Vagina (tissue), 2 donors: ENCODE measurements at regions not wholly inside any gene's neighbourhood (a gene's known extent, or its start where the extent isn't known, plus 50 kb on each side); places are given as distances from the start of the nearest gene placed in this dataset.
A peak's percentile ranks its signal among the peaks of the same experiment; 100 is the strongest.

Experiments
- DNase-seq, 2 donors: peaks; one replicate each; pipeline ENCODE4 v3.0.0-alpha.2; 2017; ENCODE audit errors: extremely low spot score in 2 of 2
- H3K27ac ChIP-seq: fragments of 200-600 bp; sonication (generic); one replicate; pipeline ENCODE4 v1.5.1; 2019
- H3K27me3 ChIP-seq: fragments of 200-600 bp; sonication (generic); one replicate; pipeline ENCODE4 v1.5.1; 2019
- H3K36me3 ChIP-seq, 2 donors: fragments of 200-600 bp; sonication (generic); one replicate each; pipeline ENCODE4 v1.5.1; 2017 to 2019
- H3K4me1 ChIP-seq: fragments of 200-600 bp; sonication (generic); one replicate; pipeline ENCODE4 v1.5.1; 2019
- H3K4me3 ChIP-seq, 2 donors: fragments of 200-600 bp; sonication (generic); 1 replicate in 1 of 2; 2 replicates in 1 of 2; pipeline ENCODE4 v1.5.1; 2016 to 2019
- H3K9me3 ChIP-seq: fragments of 200-600 bp; sonication (generic); one replicate; pipeline ENCODE4 v1.5.1; 2019
- CTCF ChIP-seq, 3 experiments: fragments of 450-650 bp in 2 of 3; fragments of 200-600 bp in 1 of 3; sonication (generic) in 1 of 3; IDR thresholded peaks; one replicate each; pipeline ENCODE4 v1.5.1; 2017 to 2019; ENCODE audit warnings: antibody characterized with exemption in 3 of 3, mild to moderate bottlenecking in 2 of 3, moderate library complexity in 2 of 3
- POLR2A ChIP-seq, 2 donors: fragments of 450-650 bp; IDR thresholded peaks; one replicate each; pipeline ENCODE4 v1.6.1; 2017; ENCODE audit warnings: antibody characterized with exemption in 2 of 2, mild to moderate bottlenecking in 2 of 2, moderate library complexity in 2 of 2
- POLR2AphosphoS5 ChIP-seq, 2 donors: sonication (generic); formaldehyde crosslinking; IDR thresholded peaks; one replicate each; pipeline ENCODE4 v1.9.0; 2017; ENCODE audit warnings: antibody characterized with exemption in 2 of 2, mild to moderate bottlenecking in 2 of 2, low read depth in 1 of 2; ENCODE audit not compliant: insufficient read depth in 1 of 2
- intact Hi-C: fragments of 100-400 bp; cut with DNase I; formaldehyde crosslinking; loops from one replicate; pipeline ENCODE4 v1.15.1; 2023

- intact Hi-C loops: no loop called here
- Histone ChIP-seq H3K27me3 (no peaks in the 10 kb centered on the region), H3K36me3 (no peaks in the 10 kb centered on the region), H3K4me1 (no peaks in the 10 kb centered on the region), H3K4me3 (no peak overlapping the region), H3K9me3 (no peaks in the 10 kb centered on the region), H3K27ac (no peak overlapping the region)
- DNase-seq: peak; percentile 65 to 88
- TF ChIP-seq CTCF (IDR thresholded peaks at IDR 0.05): no peak
- no peak for TF ChIP-seq POLR2AphosphoS5 (IDR thresholded peaks at IDR 0.05; ENCODE audit: insufficient read depth in 1 of 2, low read depth in 1 of 2)
- TF ChIP-seq POLR2A (IDR thresholded peaks at IDR 0.05): no peak
Measured at GRCh38 chr2:236858661-236859060, 227.0 kb upstream of the COPS8 start.

GRCh38 chr2:236859908-236860307 lies 225.8 kb upstream of the COPS8 start:
- peak in 1 of 2 donors; percentile 62 for DNase-seq

GRCh38 chr2:236861196-236861875 lies 224.4 kb upstream of the COPS8 start:
- intact Hi-C loops: no loop called here
- Histone ChIP-seq H3K27me3 (no peaks in the 10 kb centered on the region), H3K27ac (no peak overlapping the region), H3K4me1 (no peaks in the 10 kb centered on the region), H3K9me3 (no peaks in the 10 kb centered on the region), H3K36me3 (no peaks in the 10 kb centered on the region), H3K4me3 (no peak overlapping the region)
- TF ChIP-seq CTCF (IDR thresholded peaks at IDR 0.05): no peak
- TF ChIP-seq POLR2AphosphoS5 (IDR thresholded peaks at IDR 0.05; ENCODE audit: insufficient read depth in 1 of 2, low read depth in 1 of 2): no peak
- TF ChIP-seq POLR2A (IDR thresholded peaks at IDR 0.05): no peak
- peak; percentile 64 to 67 for DNase-seq

More at GRCh38 chr2:236859908-236860307, 225.8 kb upstream of the COPS8 start:
- no peak overlapping the region for H3K4me3 ChIP-seq
- no peak for TF ChIP-seq POLR2A (IDR thresholded peaks at IDR 0.05)
- no peak for TF ChIP-seq CTCF (IDR thresholded peaks at IDR 0.05)
- no peak for TF ChIP-seq POLR2AphosphoS5 (IDR thresholded peaks at IDR 0.05; ENCODE audit: insufficient read depth in 1 of 2, low read depth in 1 of 2)
- H3K27me3 ChIP-seq: no peaks in the 10 kb centered on the region
- no peaks in the 10 kb centered on the region for H3K4me1 ChIP-seq
- H3K36me3 ChIP-seq: no peaks in the 10 kb centered on the region
- intact Hi-C loops: no loop called here
- no peak overlapping the region for H3K27ac ChIP-seq
- H3K9me3 ChIP-seq: no peaks in the 10 kb centered on the region

GRCh38 chr2:236861944-236862343 lies 223.7 kb upstream of the COPS8 start:
- intact Hi-C loops: no loop called here
- DNase-seq: peak; percentile 43 to 62

More at GRCh38 chr2:236861944-236862343, 223.7 kb upstream of the COPS8 start:
- Histone ChIP-seq H3K9me3 (no peaks in the 10 kb centered on the region), H3K27me3 (no peaks in the 10 kb centered on the region), H3K4me3 (no peak overlapping the region), H3K27ac (no peak overlapping the region), H3K4me1 (no peaks in the 10 kb centered on the region), H3K36me3 (no peaks in the 10 kb centered on the region)
- TF ChIP-seq POLR2A (IDR thresholded peaks at IDR 0.05): no peak
- TF ChIP-seq POLR2AphosphoS5 (IDR thresholded peaks at IDR 0.05; ENCODE audit: insufficient read depth in 1 of 2, low read depth in 1 of 2): no peak
- TF ChIP-seq CTCF (IDR thresholded peaks at IDR 0.05): no peak
